ENCODE measurements at regions not wholly inside any gene's neighbourhood (a gene's known extent, or its start where the extent isn't known, plus 50 kb on each side); places are given as distances from the start of the nearest gene placed in this dataset.

DNA sequence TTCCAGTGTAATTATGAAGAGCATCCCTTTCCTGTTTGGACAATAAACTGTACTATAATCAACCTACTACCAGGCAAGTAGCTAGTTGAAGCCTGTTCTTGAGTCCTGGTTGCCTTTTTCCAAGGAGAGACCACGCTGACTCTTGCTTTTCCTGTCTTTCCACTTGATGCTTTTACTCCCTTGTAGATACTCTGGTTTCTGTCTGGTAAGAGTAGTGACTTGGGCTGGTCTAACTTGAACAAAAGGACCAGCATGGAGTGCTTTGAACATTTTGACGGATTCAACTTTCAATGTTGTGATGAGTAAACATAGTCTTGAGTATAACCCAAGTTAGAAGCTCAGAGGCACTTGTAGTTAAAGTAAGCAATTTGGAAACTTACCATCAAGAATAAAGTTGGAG is 464.3 kb downstream of the GADD45G start:
- 60% methylated on average over 2 of the region's 2 CpGs for WGBS
- Histone ChIP-seq H3K4ac (ENCODE audit: low read depth in 1 of 2, low read length in 2 of 2) (no peak overlapping the region), H2BK120ac (ENCODE audit: low read depth, low read length) (no peak overlapping the region), H3K4me2 (ENCODE audit: low read length, poor library complexity, severe bottlenecking) (no peak overlapping the region), H3K36me3 (ENCODE audit: control insufficient read depth in 1 of 2, insufficient read depth in 2 of 2, low read depth in 1 of 2, low read length in 2 of 2) (no peaks in the 10 kb centered on the region), H3K18ac (ENCODE audit: low read depth in 1 of 2, low read length in 2 of 2) (no peak overlapping the region), H3K4me3 (ENCODE audit: insufficient read depth in 1 of 2, low read depth in 1 of 2, low read length in 2 of 2) (no peak overlapping the region), H2BK5ac (ENCODE audit: low read depth, low read length, poor library complexity, severe bottlenecking) (no peak overlapping the region), H3K27me3 (ENCODE audit: control insufficient read depth in 1 of 2, insufficient read depth in 1 of 2, low read length in 2 of 2) (peaks cover 30 to 31% of the 10 kb centered on the region in 2 experiments), H2BK12ac (ENCODE audit: low read length in 2 of 2) (no peak overlapping the region), H4K91ac (ENCODE audit: low read length) (no peak overlapping the region), H2AFZ (ENCODE audit: low read depth, low read length) (no peak overlapping the region), H4K8ac (ENCODE audit: low read length) (no peak overlapping the region), H3K27ac (ENCODE audit: low read length, poor library complexity, severe bottlenecking) (no peak overlapping the region), H3K79me1 (replicated peaks; ENCODE audit: low read length, poor library complexity, severe bottlenecking) (no peaks in the 10 kb centered on the region), H3K9me3 (ENCODE audit: control insufficient read depth, low read length) (no peaks in the 10 kb centered on the region), H2AK5ac (ENCODE audit: low read length, severe bottlenecking) (no peak overlapping the region), H2BK15ac (ENCODE audit: low read depth, poor library complexity, severe bottlenecking) (no peak overlapping the region), H3K4me1 (ENCODE audit: control insufficient read depth, insufficient read depth, low read depth, low read length) (no peaks in the 10 kb centered on the region), H3K9ac (ENCODE audit: low read length) (no peak overlapping the region), H3K23ac (ENCODE audit: low read length in 2 of 2) (no peak overlapping the region), H3K14ac (ENCODE audit: low read length in 2 of 2) (no peak overlapping the region)
- DNase-seq, result no peak

DNA sequence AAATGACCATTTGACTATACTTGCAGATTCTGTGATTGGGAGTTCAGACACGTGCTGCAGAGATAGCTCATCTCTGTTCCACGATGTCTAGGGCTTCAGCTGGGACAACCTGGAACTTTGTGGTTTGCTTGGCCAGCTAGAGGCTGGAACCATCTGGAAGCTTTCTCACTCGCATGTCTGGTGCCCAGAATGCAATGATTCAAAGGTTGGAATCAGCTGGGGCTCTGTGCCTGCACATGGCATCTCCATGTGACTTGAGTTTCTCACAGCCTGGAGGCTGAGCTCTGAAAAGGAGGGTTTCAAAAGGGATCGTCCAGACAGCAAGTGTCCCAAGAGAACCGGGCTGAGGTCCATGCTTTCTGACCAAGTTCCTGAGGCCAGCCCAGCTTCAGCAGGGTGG is 465.2 kb downstream of the GADD45G start:
- Histone ChIP-seq H3K23ac (ENCODE audit: low read length in 2 of 2) (no peak overlapping the region), H3K27me3 (ENCODE audit: control insufficient read depth in 1 of 2, insufficient read depth in 1 of 2, low read length in 2 of 2) (peaks cover 35 to 36% of the 10 kb centered on the region in 2 experiments), H3K4me2 (ENCODE audit: low read length, poor library complexity, severe bottlenecking) (no peak overlapping the region), H3K79me1 (replicated peaks; ENCODE audit: low read length, poor library complexity, severe bottlenecking) (no peaks in the 10 kb centered on the region), H3K4me1 (ENCODE audit: control insufficient read depth, insufficient read depth, low read depth, low read length) (no peaks in the 10 kb centered on the region), H2BK120ac (ENCODE audit: low read depth, low read length) (no peak overlapping the region), H3K36me3 (ENCODE audit: control insufficient read depth in 1 of 2, insufficient read depth in 2 of 2, low read depth in 1 of 2, low read length in 2 of 2) (no peaks in the 10 kb centered on the region), H4K8ac (ENCODE audit: low read length) (no peak overlapping the region), H2BK5ac (ENCODE audit: low read depth, low read length, poor library complexity, severe bottlenecking) (no peak overlapping the region), H3K4ac (ENCODE audit: low read depth in 1 of 2, low read length in 2 of 2) (no peak overlapping the region), H3K4me3 (ENCODE audit: insufficient read depth in 1 of 2, low read depth in 1 of 2, low read length in 2 of 2) (no peak overlapping the region), H2BK12ac (ENCODE audit: low read length in 2 of 2) (no peak overlapping the region), H3K9ac (ENCODE audit: low read length) (no peak overlapping the region), H4K91ac (ENCODE audit: low read length) (no peak overlapping the region), H3K9me3 (ENCODE audit: control insufficient read depth, low read length) (no peaks in the 10 kb centered on the region), H2AFZ (ENCODE audit: low read depth, low read length) (no peak overlapping the region), H2AK5ac (ENCODE audit: low read length, severe bottlenecking) (no peak overlapping the region), H3K27ac (ENCODE audit: low read length, poor library complexity, severe bottlenecking) (no peak overlapping the region), H2BK15ac (ENCODE audit: low read depth, poor library complexity, severe bottlenecking) (no peak overlapping the region), H3K18ac (ENCODE audit: low read depth in 1 of 2, low read length in 2 of 2) (no peak overlapping the region), H3K14ac (ENCODE audit: low read length in 2 of 2) (no peak overlapping the region)
- WGBS, result 92% methylated on average over 5 of the region's 5 CpGs
- DNase-seq, result no peak

DNA sequence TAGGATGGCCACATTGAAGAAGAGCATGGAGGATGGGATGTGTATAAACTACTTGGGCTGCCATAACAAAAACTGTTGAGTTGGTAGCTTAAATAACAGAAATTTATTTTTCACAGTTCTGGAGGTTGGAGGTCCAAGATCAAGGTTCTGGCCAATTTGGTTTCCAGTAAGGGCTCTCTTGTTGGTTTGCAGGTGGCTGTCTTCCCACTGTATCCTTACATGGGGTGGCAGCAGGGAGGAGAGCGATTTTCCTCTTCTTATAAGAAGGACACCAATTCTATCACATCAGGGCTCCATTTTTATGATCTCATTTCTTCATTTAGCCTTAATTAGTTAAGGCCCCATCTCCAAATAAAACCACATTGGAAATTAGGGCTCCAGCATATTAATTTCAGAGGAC is 465.7 kb downstream of the GADD45G start:
- H3K79me1 ChIP-seq (replicated peaks; ENCODE audit: low read length, poor library complexity, severe bottlenecking), result no peaks in the 10 kb centered on the region
- H3K4ac ChIP-seq (ENCODE audit: low read depth in 1 of 2, low read length in 2 of 2), result no peak overlapping the region
- no peak for DNase-seq
- no peak overlapping the region for H3K27ac ChIP-seq (ENCODE audit: low read length, poor library complexity, severe bottlenecking)
- no peak overlapping the region for H3K23ac ChIP-seq (ENCODE audit: low read length in 2 of 2)
- no peak overlapping the region for H2AFZ ChIP-seq (ENCODE audit: low read depth, low read length)
- H3K18ac ChIP-seq (ENCODE audit: low read depth in 1 of 2, low read length in 2 of 2), result no peak overlapping the region
- no peaks in the 10 kb centered on the region for H3K9me3 ChIP-seq (ENCODE audit: control insufficient read depth, low read length)
- 100% methylated on average over 1 of the region's 1 CpG for WGBS
- H2AK5ac ChIP-seq (ENCODE audit: low read length, severe bottlenecking), result no peak overlapping the region
- no peak overlapping the region for H4K8ac ChIP-seq (ENCODE audit: low read length)
- no peak overlapping the region for H3K4me2 ChIP-seq (ENCODE audit: low read length, poor library complexity, severe bottlenecking)
- no peak overlapping the region for H2BK5ac ChIP-seq (ENCODE audit: low read depth, low read length, poor library complexity, severe bottlenecking)
- no peak overlapping the region for H2BK15ac ChIP-seq (ENCODE audit: low read depth, poor library complexity, severe bottlenecking)
- peaks cover 35 to 39% of the 10 kb centered on the region in 2 experiments for H3K27me3 ChIP-seq (ENCODE audit: control insufficient read depth in 1 of 2, insufficient read depth in 1 of 2, low read length in 2 of 2)
- no peak overlapping the region for H3K4me3 ChIP-seq (ENCODE audit: insufficient read depth in 1 of 2, low read depth in 1 of 2, low read length in 2 of 2)
- H2BK12ac ChIP-seq (ENCODE audit: low read length in 2 of 2), result no peak overlapping the region
- H3K36me3 ChIP-seq (ENCODE audit: control insufficient read depth in 1 of 2, insufficient read depth in 2 of 2, low read depth in 1 of 2, low read length in 2 of 2), result no peaks in the 10 kb centered on the region
- no peaks in the 10 kb centered on the region for H3K4me1 ChIP-seq (ENCODE audit: control insufficient read depth, insufficient read depth, low read depth, low read length)
- H4K91ac ChIP-seq (ENCODE audit: low read length), result no peak overlapping the region
- no peak overlapping the region for H3K14ac ChIP-seq (ENCODE audit: low read length in 2 of 2)
- no peak overlapping the region for H3K9ac ChIP-seq (ENCODE audit: low read length)
- no peak overlapping the region for H2BK120ac ChIP-seq (ENCODE audit: low read depth, low read length)

DNA sequence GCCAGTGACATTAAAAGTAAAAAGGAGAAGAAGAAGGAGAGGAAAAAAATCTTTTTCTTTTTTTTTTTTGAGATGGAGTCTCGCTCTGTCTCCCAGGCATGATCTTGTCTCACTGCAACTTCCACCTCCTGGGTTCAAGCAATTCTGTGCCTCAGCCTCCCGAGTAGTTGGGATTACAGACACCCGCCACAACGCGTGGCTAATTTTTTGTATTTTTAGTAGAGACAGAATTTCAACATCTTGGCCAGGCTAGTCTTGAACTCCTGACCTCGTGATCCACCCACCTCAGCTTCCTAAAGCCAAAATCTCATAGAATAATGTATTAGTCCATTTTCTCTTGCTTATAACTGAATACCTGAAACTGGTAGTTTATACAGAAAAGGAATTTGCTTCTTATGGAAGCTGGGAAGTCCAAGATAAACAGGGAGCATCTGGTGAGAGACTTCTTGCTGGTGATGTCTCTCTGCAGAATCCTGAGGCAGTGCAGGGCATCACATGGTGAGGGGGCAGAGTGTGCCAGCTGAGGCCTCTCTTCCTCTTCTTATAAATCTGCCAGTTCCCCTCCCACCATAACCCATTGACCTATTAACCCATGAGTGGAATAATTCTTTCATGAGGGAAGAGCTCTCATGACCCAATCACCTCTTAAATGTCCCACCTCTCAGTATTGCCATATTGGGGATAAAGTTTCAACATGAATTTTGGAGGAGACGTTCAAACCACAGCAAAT is 466.3 kb downstream of the GADD45G start:
- no peak overlapping the region for H3K4ac ChIP-seq (ENCODE audit: low read depth in 1 of 2, low read length in 2 of 2)
- H2AFZ ChIP-seq (ENCODE audit: low read depth, low read length), result no peak overlapping the region
- H4K8ac ChIP-seq (ENCODE audit: low read length), result no peak overlapping the region
- H3K23ac ChIP-seq (ENCODE audit: low read length in 2 of 2), result no peak overlapping the region
- H2BK15ac ChIP-seq (ENCODE audit: low read depth, poor library complexity, severe bottlenecking), result no peak overlapping the region
- no peaks in the 10 kb centered on the region for H3K4me1 ChIP-seq (ENCODE audit: control insufficient read depth, insufficient read depth, low read depth, low read length)
- H3K14ac ChIP-seq (ENCODE audit: low read length in 2 of 2), result no peak overlapping the region
- no peak for DNase-seq
- 94% methylated on average over 4 of the region's 7 CpGs for WGBS
- no peak overlapping the region for H2BK12ac ChIP-seq (ENCODE audit: low read length in 2 of 2)
- H3K9me3 ChIP-seq (ENCODE audit: control insufficient read depth, low read length), result no peaks in the 10 kb centered on the region
- no peak overlapping the region for H3K4me3 ChIP-seq (ENCODE audit: insufficient read depth in 1 of 2, low read depth in 1 of 2, low read length in 2 of 2)
- H2AK5ac ChIP-seq (ENCODE audit: low read length, severe bottlenecking), result no peak overlapping the region
- no peaks in the 10 kb centered on the region for H3K36me3 ChIP-seq (ENCODE audit: control insufficient read depth in 1 of 2, insufficient read depth in 2 of 2, low read depth in 1 of 2, low read length in 2 of 2)
- H3K18ac ChIP-seq (ENCODE audit: low read depth in 1 of 2, low read length in 2 of 2), result no peak overlapping the region
- no peak overlapping the region for H4K91ac ChIP-seq (ENCODE audit: low read length)
- H3K79me1 ChIP-seq (replicated peaks; ENCODE audit: low read length, poor library complexity, severe bottlenecking), result no peaks in the 10 kb centered on the region
- H3K27me3 ChIP-seq (ENCODE audit: control insufficient read depth in 1 of 2, insufficient read depth in 1 of 2, low read length in 2 of 2), result peaks cover 35 to 39% of the 10 kb centered on the region in 2 experiments
- no peak overlapping the region for H2BK5ac ChIP-seq (ENCODE audit: low read depth, low read length, poor library complexity, severe bottlenecking)
- H3K4me2 ChIP-seq (ENCODE audit: low read length, poor library complexity, severe bottlenecking), result no peak overlapping the region
- H2BK120ac ChIP-seq (ENCODE audit: low read depth, low read length), result no peak overlapping the region
- no peak overlapping the region for H3K27ac ChIP-seq (ENCODE audit: low read length, poor library complexity, severe bottlenecking)
- no peak overlapping the region for H3K9ac ChIP-seq (ENCODE audit: low read length)
